HCT116 (cell line): ENCODE measurements at regions not wholly inside any gene's neighbourhood (a gene's known extent, or its start where the extent isn't known, plus 50 kb on each side); places are given as distances from the start of the nearest gene placed in this dataset.

Experiments
- ATAC-seq: fragments of 200-7000 bp; cut with Tn5 transposase; 2 replicates; pipeline ENCODE4 v1.9.1; 2020; ENCODE audit warnings: mild to moderate bottlenecking, moderate library complexity
- BruUV-seq: library from RNA; stranded (reverse); fragments of 400-500 nt; replicated peaks from 2 replicates; lab custom pipeline; 2021; lab: Mats Ljungman, UMichigan
- CTCF ChIA-PET: fragments of 300-600 bp; sonication (Branson Sonifier 250); formaldehyde crosslinking; loops from one replicate; lab custom pipeline; 2021; ENCODE audit warnings: antibody characterized with exemption; lab: Charles Lee
- POLR2A ChIA-PET: fragments of 300-600, 350-600 bp; sonication (Branson Sonifier 250); formaldehyde crosslinking; loops from one replicate; lab custom pipeline; 2021; ENCODE audit warnings: antibody characterized with exemption; lab: Charles Lee
- RAD21 ChIA-PET, 2 experiments: fragments of 300-600 bp; sonication (Branson Sonifier 250); formaldehyde crosslinking; loops; one replicate each; lab custom pipeline; 2023; ENCODE audit warnings: low total read pairs in 2 of 2; ENCODE audit not compliant: uncharacterized antibody in 2 of 2, unreplicated experiment in 2 of 2, low non-redundant PET in 1 of 2; lab: Charles Lee
- DNase-seq: peaks from one replicate; pipeline ENCODE4 v3.0.0-alpha.2; 2010; ENCODE audit warnings: low read depth, low spot score
- H2AFZ ChIP-seq: fragments of 200-600 bp; shearing (Covaris generic), sonication (generic); 2 replicates; pipeline ENCODE4 v1.6.1; 2017; ENCODE audit warnings: low read depth, mixed run types, mixed read lengths, antibody characterized with exemption, low read length; ENCODE audit not compliant: poor library complexity, severe bottlenecking
- H3K27ac ChIP-seq: 2 replicates; pipeline ENCODE4 v1.5.1; 2012; ENCODE audit warnings: low read depth, low read length
- H3K27me3 ChIP-seq: fragments of 200-600 bp; sonication (generic); 2 replicates; pipeline ENCODE4 v1.6.1; 2016; ENCODE audit warnings: mixed run types, low read length, mixed read lengths; ENCODE audit not compliant: insufficient read depth
- H3K36me3 ChIP-seq, 2 experiments: fragments of 200-500 bp in 1 of 2; fragments of 200-600 bp in 1 of 2; sonication (Bioruptor generic) in 1 of 2; sonication (generic) in 1 of 2; 2 replicates each; pipeline versions ENCODE4 v1.5.1 to v1.6.1; 2014 to 2016; ENCODE audit warnings: low read length in 2 of 2, inconsistent platforms in 1 of 2, mixed read lengths in 1 of 2, mixed run types in 1 of 2; ENCODE audit not compliant: insufficient read depth in 2 of 2, control insufficient read depth in 1 of 2
- H3K4me1 ChIP-seq, 2 experiments: fragments of 200-600 bp in 1 of 2; sonication (generic) in 1 of 2; 2 replicates each; pipeline versions ENCODE4 v1.5.1 to v1.6.1; 2012 to 2017; ENCODE audit warnings: low read length in 2 of 2, inconsistent platforms in 1 of 2, mild to moderate bottlenecking in 1 of 2, mixed read lengths in 1 of 2, mixed run types in 1 of 2, moderate library complexity in 1 of 2; ENCODE audit not compliant: insufficient read depth in 2 of 2, control insufficient read depth in 1 of 2
- H3K4me2 ChIP-seq: fragments of 200-600 bp; sonication (generic); 2 replicates; pipeline ENCODE4 v1.6.1; 2017; ENCODE audit warnings: mixed run types, low read length, mixed read lengths
- H3K4me3 ChIP-seq, 2 experiments: fragments of 200-600 bp in 1 of 2; sonication (generic) in 1 of 2; replicated peaks in 1 of 2; 2 replicates each; pipeline ENCODE4 v1.5.1; 2011 to 2016; ENCODE audit warnings: low read length in 2 of 2, control low read depth in 1 of 2, low read depth in 1 of 2, mild to moderate bottlenecking in 1 of 2, mixed read lengths in 1 of 2, mixed run types in 1 of 2
- H3K79me2 ChIP-seq: fragments of 200-600 bp; sonication (generic); 2 replicates; pipeline ENCODE4 v1.6.1; 2017; ENCODE audit warnings: mild to moderate bottlenecking, mixed run types, low read length, moderate library complexity, mixed read lengths; ENCODE audit not compliant: insufficient read depth
- H3K9ac ChIP-seq: fragments of 200-600 bp; sonication (generic); 2 replicates; pipeline ENCODE4 v1.6.1; 2016; ENCODE audit warnings: low read length, mixed read lengths
- H3K9me2 ChIP-seq: fragments of 200-600 bp; sonication (generic), shearing (Covaris generic); 2 replicates; pipeline ENCODE4 v1.6.1; 2017; ENCODE audit warnings: mixed run types, mild to moderate bottlenecking, moderate library complexity; ENCODE audit not compliant: insufficient read depth
- H3K9me3 ChIP-seq, 2 experiments: fragments of 200-500 bp in 1 of 2; fragments of 200-600 bp in 1 of 2; sonication (Bioruptor generic) in 1 of 2; sonication (generic) in 1 of 2; 2 replicates each; pipeline ENCODE4 v1.6.1; 2014 to 2017; ENCODE audit warnings: low read length in 2 of 2, mixed read lengths in 2 of 2, inconsistent platforms in 1 of 2, low read depth in 1 of 2, mild to moderate bottlenecking in 1 of 2, mixed run types in 1 of 2, moderate library complexity in 1 of 2; ENCODE audit not compliant: control insufficient read depth in 1 of 2, insufficient read depth in 1 of 2
- H4K20me1 ChIP-seq: fragments of 200-600 bp; sonication (generic), shearing (Covaris generic); 2 replicates; pipeline ENCODE4 v1.6.1; 2017; ENCODE audit warnings: mixed run types, mild to moderate bottlenecking, moderate library complexity; ENCODE audit not compliant: insufficient read depth
- EGR1 ChIP-seq: IDR thresholded peaks from 2 replicates; pipeline ENCODE4 v1.6.1; 2012; ENCODE audit warnings: low read depth
- EZH2 ChIP-seq: fragments of 200-600 bp; sonication (generic); IDR thresholded peaks from 2 replicates; pipeline ENCODE4 v1.6.1; 2017; ENCODE audit warnings: antibody characterized with exemption, mixed run types
- JUND ChIP-seq: IDR thresholded peaks from 2 replicates; pipeline ENCODE4 v1.6.1; 2012
- REST ChIP-seq: IDR thresholded peaks from 2 replicates; pipeline ENCODE4 v1.6.1; 2012; ENCODE audit warnings: low read depth
- SIN3A ChIP-seq: IDR thresholded peaks from 2 replicates; pipeline ENCODE4 v1.6.1; 2012; ENCODE audit warnings: low read depth
- TCF7L2 ChIP-seq: IDR thresholded peaks from 2 replicates; pipeline ENCODE4 v1.7.0; 2011; ENCODE audit warnings: borderline replicate concordance, inconsistent platforms; ENCODE audit not compliant: insufficient read depth, insufficient read length; ENCODE audit errors: extremely low read depth
- YY1 ChIP-seq: IDR thresholded peaks from 2 replicates; pipeline ENCODE4 v1.6.1; 2011; ENCODE audit warnings: low read length, low read depth, moderate library complexity, mild to moderate bottlenecking; ENCODE audit not compliant: insufficient replicate concordance; ENCODE audit errors: extremely low read depth
- intact Hi-C: fragments of 100-400 bp; cut with micrococcal nuclease; formaldehyde crosslinking; loops from 2 replicates; pipeline ENCODE4 v1.10.0; 2022
- TF ChIP-seq, protein P1 (sequence below), 3 experiments: fragments of 200-600 bp in 1 of 3; sonication (generic) in 1 of 3; IDR thresholded peaks in 2 of 3; conservative IDR thresholded peaks in 1 of 3; 2 replicates each; pipeline ENCODE4 v1.5.1; 2012 to 2017; ENCODE audit warnings: low read depth in 2 of 3, low read length in 2 of 3, antibody characterized with exemption in 1 of 3, borderline replicate concordance in 1 of 3, control low read depth in 1 of 3, mild to moderate bottlenecking in 1 of 3, mixed read lengths in 1 of 3, mixed run types in 1 of 3, moderate library complexity in 1 of 3; ENCODE audit not compliant: insufficient read depth in 1 of 3
- TF ChIP-seq, protein P2 (sequence below): IDR thresholded peaks from 2 replicates; pipeline ENCODE4 v1.6.1; 2011; ENCODE audit warnings: mild to moderate bottlenecking, low read length, moderate library complexity; ENCODE audit not compliant: insufficient replicate concordance; ENCODE audit errors: extremely low read depth

- no TSS peak for BruUV-seq
- DNase-seq (no peak), ATAC-seq (no peak)
- no peaks in the 10 kb centered on the region for H3K9me3 ChIP-seq
- no peak overlapping the region for H3K27ac ChIP-seq
- H3K79me2 ChIP-seq: no peaks in the 10 kb centered on the region
- intact Hi-C loops: no loop called here
- no peaks in the 10 kb centered on the region; a peak in 1 of 4 replicates for H3K4me1 ChIP-seq
- H3K27me3 ChIP-seq: no peaks in the 10 kb centered on the region
- CTCF ChIA-PET: no interaction called here
- no peak overlapping the region for H3K4me2 ChIP-seq
- POLR2A ChIA-PET: no interaction called here
- no peaks in the 10 kb centered on the region for H3K36me3 ChIP-seq
- H4K20me1 ChIP-seq: no peaks in the 10 kb centered on the region
- no peaks in the 10 kb centered on the region for H3K9me2 ChIP-seq
- no peak for TF ChIP-seq SIN3A
- no peak for TF ChIP-seq EGR1
- no peak for TF ChIP-seq TCF7L2
- TF ChIP-seq, protein P1, sequence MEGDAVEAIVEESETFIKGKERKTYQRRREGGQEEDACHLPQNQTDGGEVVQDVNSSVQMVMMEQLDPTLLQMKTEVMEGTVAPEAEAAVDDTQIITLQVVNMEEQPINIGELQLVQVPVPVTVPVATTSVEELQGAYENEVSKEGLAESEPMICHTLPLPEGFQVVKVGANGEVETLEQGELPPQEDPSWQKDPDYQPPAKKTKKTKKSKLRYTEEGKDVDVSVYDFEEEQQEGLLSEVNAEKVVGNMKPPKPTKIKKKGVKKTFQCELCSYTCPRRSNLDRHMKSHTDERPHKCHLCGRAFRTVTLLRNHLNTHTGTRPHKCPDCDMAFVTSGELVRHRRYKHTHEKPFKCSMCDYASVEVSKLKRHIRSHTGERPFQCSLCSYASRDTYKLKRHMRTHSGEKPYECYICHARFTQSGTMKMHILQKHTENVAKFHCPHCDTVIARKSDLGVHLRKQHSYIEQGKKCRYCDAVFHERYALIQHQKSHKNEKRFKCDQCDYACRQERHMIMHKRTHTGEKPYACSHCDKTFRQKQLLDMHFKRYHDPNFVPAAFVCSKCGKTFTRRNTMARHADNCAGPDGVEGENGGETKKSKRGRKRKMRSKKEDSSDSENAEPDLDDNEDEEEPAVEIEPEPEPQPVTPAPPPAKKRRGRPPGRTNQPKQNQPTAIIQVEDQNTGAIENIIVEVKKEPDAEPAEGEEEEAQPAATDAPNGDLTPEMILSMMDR (IDR thresholded peaks at IDR 0.05 in 2 of 3, conservative IDR thresholded peaks at IDR 0.05 in 1 of 3; ENCODE audit: borderline replicate concordance in 1 of 3, insufficient read depth in 1 of 3, low read depth in 2 of 3, low read length in 2 of 3): no peak
- TF ChIP-seq JUND: no peak
- TF ChIP-seq YY1: no peak
- no peak for TF ChIP-seq EZH2
- H2AFZ ChIP-seq: no peak overlapping the region
- H3K9ac ChIP-seq: no peak overlapping the region
- RAD21 ChIA-PET: no interaction called here
- no peak overlapping the region for H3K4me3 ChIP-seq
Observed at GRCh38 chr10:91126471-91126870, 94.0 kb upstream of the PCGF5 start.

GRCh38 chr10:91127341-91128082, 93.0 kb upstream of the PCGF5 start:
- Histone ChIP-seq H3K9me2 (no peaks in the 10 kb centered on the region), H3K4me2 (no peak overlapping the region), H4K20me1 (no peaks in the 10 kb centered on the region), H3K27me3 (no peaks in the 10 kb centered on the region), H2AFZ (no peak overlapping the region), H3K9me3 (no peaks in the 10 kb centered on the region), H3K36me3 (no peaks in the 10 kb centered on the region), H3K27ac (no peak overlapping the region), H3K9ac (no peak overlapping the region), H3K4me3 (no peak overlapping the region), H3K79me2 (no peaks in the 10 kb centered on the region), H3K4me1 (no peaks in the 10 kb centered on the region; a peak in 1 of 4 replicates)
- TF ChIP-seq REST: peak; percentile 54
- TF ChIP-seq, protein P2, sequence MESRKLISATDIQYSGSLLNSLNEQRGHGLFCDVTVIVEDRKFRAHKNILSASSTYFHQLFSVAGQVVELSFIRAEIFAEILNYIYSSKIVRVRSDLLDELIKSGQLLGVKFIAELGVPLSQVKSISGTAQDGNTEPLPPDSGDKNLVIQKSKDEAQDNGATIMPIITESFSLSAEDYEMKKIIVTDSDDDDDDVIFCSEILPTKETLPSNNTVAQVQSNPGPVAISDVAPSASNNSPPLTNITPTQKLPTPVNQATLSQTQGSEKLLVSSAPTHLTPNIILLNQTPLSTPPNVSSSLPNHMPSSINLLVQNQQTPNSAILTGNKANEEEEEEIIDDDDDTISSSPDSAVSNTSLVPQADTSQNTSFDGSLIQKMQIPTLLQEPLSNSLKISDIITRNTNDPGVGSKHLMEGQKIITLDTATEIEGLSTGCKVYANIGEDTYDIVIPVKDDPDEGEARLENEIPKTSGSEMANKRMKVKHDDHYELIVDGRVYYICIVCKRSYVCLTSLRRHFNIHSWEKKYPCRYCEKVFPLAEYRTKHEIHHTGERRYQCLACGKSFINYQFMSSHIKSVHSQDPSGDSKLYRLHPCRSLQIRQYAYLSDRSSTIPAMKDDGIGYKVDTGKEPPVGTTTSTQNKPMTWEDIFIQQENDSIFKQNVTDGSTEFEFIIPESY: no peak
- ChIA-PET POLR2A (no interaction called here), CTCF (no interaction called here), RAD21 (no interaction called here)
- intact Hi-C loops: no loop called here
- no peak for ATAC-seq
- BruUV-seq: no TSS peak
- DNase-seq: no peak
